Esophagus squamous epithelium (tissue), 5 donors: ENCODE measurements at regions not wholly inside any gene's neighbourhood (a gene's known extent, or its start where the extent isn't known, plus 50 kb on each side); places are given as distances from the start of the nearest gene placed in this dataset.

Experiments used
- DNase-seq: peaks from one replicate; lab custom pipeline; 2025; lab: John Stamatoyannopoulos, UW
- H3K27ac ChIP-seq, 4 donors: fragments of 200-600 bp; sonication (generic); one replicate each; pipeline ENCODE4 v1.5.1; 2016 to 2019; ENCODE audit warnings: mild to moderate bottlenecking in 1 of 4
- H3K27me3 ChIP-seq, 4 donors: fragments of 200-600 bp; sonication (generic); 1 replicate in 3 of 4; 2 replicates in 1 of 4; pipeline versions ENCODE4 v1.5.1 to v1.6.0; 2017 to 2021; ENCODE audit warnings: antibody characterized with exemption in 1 of 4
- H3K36me3 ChIP-seq, 3 donors: fragments of 200-600 bp; sonication (generic); one replicate each; pipeline ENCODE4 v1.5.1; 2016 to 2019
- H3K4me1 ChIP-seq, 3 donors: fragments of 200-600 bp; sonication (generic); one replicate each; pipeline ENCODE4 v1.5.1; 2017 to 2019
- H3K4me3 ChIP-seq, 4 donors: fragments of 200-600 bp; sonication (generic); 1 replicate in 3 of 4; 2 replicates in 1 of 4; pipeline ENCODE4 v1.5.1; 2016 to 2019; ENCODE audit warnings: mild to moderate bottlenecking in 2 of 4, moderate library complexity in 1 of 4
- H3K9me3 ChIP-seq, 3 donors: fragments of 200-600 bp; sonication (generic); one replicate each; pipeline ENCODE4 v1.5.1; 2016 to 2019
- CTCF ChIP-seq, 6 experiments: fragments of 450-650 bp in 4 of 6; fragments of 200-600 bp in 2 of 6; sonication (generic) in 2 of 6; IDR thresholded peaks; one replicate each; pipeline ENCODE4 v1.5.1; 2016 to 2019; ENCODE audit warnings: antibody characterized with exemption in 6 of 6, mild to moderate bottlenecking in 4 of 6, moderate library complexity in 4 of 6
- POLR2A ChIP-seq, 4 donors: fragments of 450-650 bp; IDR thresholded peaks; one replicate each; pipeline ENCODE4 v1.6.1; 2017; ENCODE audit warnings: antibody characterized with exemption in 4 of 4, mild to moderate bottlenecking in 4 of 4, moderate library complexity in 3 of 4
- WGBS, 2 donors: methylation state at CpG; one replicate each; pipeline ENCODE4 v1.1.5; 2018; 5-methylcytosine and 5-hydroxymethylcytosine counted together
- intact Hi-C: fragments of 100-400 bp; cut with DNase I; formaldehyde crosslinking; loops from one replicate; pipeline ENCODE4 v1.15.0; 2022
- donor health status: DM: yes; HTN: yes; CAD: no.

- Histone ChIP-seq H3K4me1 (no peaks in the 10 kb centered on the region), H3K27ac (no peak overlapping the region), H3K4me3 (no peak overlapping the region), H3K27me3 (no peaks in the 10 kb centered on the region), H3K36me3 (no peaks in the 10 kb centered on the region), H3K9me3 (no peaks in the 10 kb centered on the region)
- WGBS, 2 donors, result 67 to 72% methylated on average over 3 of the region's 3 CpGs
- TF ChIP-seq POLR2A (IDR thresholded peaks at IDR 0.05), result no peak
- TF ChIP-seq CTCF (IDR thresholded peaks at IDR 0.05), result no peak
- DNase-seq, result no peak
- intact Hi-C loops, result no loop called here
Measured at GRCh38 chr18:30271716-30272115, 770.8 kb downstream of the DSC3 start.

GRCh38 chr18:30265190-30265589, 777.4 kb downstream of the DSC3 start:
- intact Hi-C loops, result no loop called here
- no peaks in the 10 kb centered on the region for H3K4me1 ChIP-seq
- H3K4me3 ChIP-seq, result no peak overlapping the region
- H3K9me3 ChIP-seq, result no peaks in the 10 kb centered on the region
- H3K36me3 ChIP-seq, result no peaks in the 10 kb centered on the region
- WGBS, 2 donors, result 44 to 63% methylated on average over 3 of the region's 3 CpGs
- TF ChIP-seq POLR2A (IDR thresholded peaks at IDR 0.05) (no peak), CTCF (IDR thresholded peaks at IDR 0.05) (no peak)
- no peaks in the 10 kb centered on the region for H3K27me3 ChIP-seq
- no peak overlapping the region for H3K27ac ChIP-seq
- DNase-seq, result no peak

DNA sequence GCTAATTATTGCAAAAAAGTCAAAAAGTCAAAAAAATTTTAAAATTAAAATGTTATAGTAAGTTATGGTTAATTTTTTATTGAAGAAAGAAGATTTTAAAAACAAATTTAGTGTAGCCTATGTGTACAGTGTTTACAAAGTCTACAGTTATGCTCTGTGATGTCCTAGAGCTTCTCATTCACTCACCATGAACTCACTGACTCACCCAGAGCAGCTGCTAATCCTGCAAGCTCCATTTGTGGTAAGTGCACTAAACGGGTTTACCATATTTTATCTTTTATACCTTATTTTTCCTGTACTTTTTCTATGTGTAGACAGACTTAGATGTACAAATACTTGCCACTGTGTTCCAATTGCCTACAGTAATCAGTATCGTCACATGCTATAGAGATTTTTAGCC, 788.2 kb downstream of the DSC3 start:
- H3K4me1 ChIP-seq, result no peaks in the 10 kb centered on the region
- no peak for TF ChIP-seq CTCF (IDR thresholded peaks at IDR 0.05)
- no peak for TF ChIP-seq POLR2A (IDR thresholded peaks at IDR 0.05)
- no peaks in the 10 kb centered on the region for H3K27me3 ChIP-seq
- DNase-seq, result no peak
- no peaks in the 10 kb centered on the region for H3K9me3 ChIP-seq
- H3K4me3 ChIP-seq, result no peak overlapping the region
- 72 to 73% methylated on average over 2 of the region's 2 CpGs for WGBS, 2 donors
- intact Hi-C loops, result no loop called here
- H3K27ac ChIP-seq, result no peak overlapping the region
- no peaks in the 10 kb centered on the region for H3K36me3 ChIP-seq

- Histone ChIP-seq H3K4me1 (no peaks in the 10 kb centered on the region), H3K27me3 (no peaks in the 10 kb centered on the region), H3K9me3 (no peaks in the 10 kb centered on the region), H3K27ac (no peak overlapping the region), H3K36me3 (no peaks in the 10 kb centered on the region), H3K4me3 (no peak overlapping the region)
- no peak for DNase-seq
- no peak for TF ChIP-seq POLR2A (IDR thresholded peaks at IDR 0.05)
- no peak for TF ChIP-seq CTCF (IDR thresholded peaks at IDR 0.05)
- intact Hi-C loops, result no loop called here
Measured at GRCh38 chr18:30248056-30248455, 794.5 kb downstream of the DSC3 start.

DNA sequence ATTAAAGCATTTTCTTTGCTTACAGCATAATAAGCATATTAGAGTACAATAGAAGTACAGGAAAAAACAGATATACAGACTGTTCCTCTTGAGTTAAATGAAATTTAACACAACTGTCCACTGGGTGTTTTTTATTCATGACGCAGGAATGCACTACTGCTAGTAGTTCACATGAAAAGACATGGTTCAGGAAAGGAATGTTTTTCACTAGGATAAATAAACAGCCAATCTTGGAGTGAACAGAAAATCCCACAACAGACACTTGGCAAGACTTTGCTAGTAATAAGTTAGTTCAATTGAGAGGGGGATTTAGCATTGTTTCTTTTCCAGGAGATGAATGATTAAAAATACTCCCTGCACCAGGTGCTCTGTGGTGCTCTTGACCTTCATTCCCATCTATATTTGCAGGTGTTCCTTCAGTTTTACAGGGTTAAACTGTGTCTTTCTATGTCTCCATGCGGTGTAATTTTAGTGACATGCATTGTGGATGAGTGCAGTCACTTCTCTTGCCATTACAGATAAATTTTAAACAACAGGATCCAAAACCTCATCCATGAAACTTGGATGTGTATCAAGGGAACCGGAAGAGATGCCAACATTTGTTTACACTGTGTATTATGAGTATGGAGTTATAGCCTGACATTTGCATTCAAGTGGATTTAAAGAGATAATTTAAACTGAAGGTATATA, 796.6 kb downstream of the DSC3 start:
- 30 to 32% methylated on average over 3 of the region's 3 CpGs for WGBS, 2 donors
- intact Hi-C loops, result no loop called here

More for the DNA sequence above, 796.6 kb downstream of the DSC3 start:
- Histone ChIP-seq H3K4me3 (no peak overlapping the region), H3K27me3 (no peaks in the 10 kb centered on the region), H3K9me3 (no peaks in the 10 kb centered on the region), H3K4me1 (no peaks in the 10 kb centered on the region), H3K27ac (no peak overlapping the region), H3K36me3 (no peaks in the 10 kb centered on the region)
- TF ChIP-seq CTCF (IDR thresholded peaks at IDR 0.05) (no peak), POLR2A (IDR thresholded peaks at IDR 0.05) (no peak)
- no peak for DNase-seq
